CD4-positive, alpha-beta T cell treated with Interleukin-17A for 4 hours (primary cell): ENCODE measurements at regions not wholly inside any gene's neighbourhood (a gene's known extent, or its start where the extent isn't known, plus 50 kb on each side); places are given as distances from the start of the nearest gene placed in this dataset.

Experiments used
- DNase-seq: peaks from one replicate; pipeline ENCODE4 v3.0.0-alpha.2; 2020; ENCODE audit warnings: mixed read lengths

GRCh38 chr3:176523114-176523513 lies 674.2 kb downstream of the TBL1XR1 start:
- DNase-seq: no peak

- no peak for DNase-seq
Measured at GRCh38 chr3:176522436-176522835, 674.8 kb downstream of the TBL1XR1 start.

- DNase-seq: no peak
Measured at GRCh38 chr3:176521531-176522175, 675.6 kb downstream of the TBL1XR1 start.

GRCh38 chr3:176514297-176514696 lies 683.0 kb downstream of the TBL1XR1 start:
- DNase-seq: no peak

- DNase-seq: no peak
Measured at GRCh38 chr3:176513604-176514003, 683.7 kb downstream of the TBL1XR1 start.

- DNase-seq: no peak
Measured at GRCh38 chr3:176512037-176512436, 685.2 kb downstream of the TBL1XR1 start.

- DNase-seq: no peak
Measured at GRCh38 chr3:176510097-176510496, 687.2 kb downstream of the TBL1XR1 start.

- no peak for DNase-seq
Measured at GRCh38 chr3:176505878-176506621, 691.2 kb downstream of the TBL1XR1 start.

GRCh38 chr3:176491084-176491483 lies 706.2 kb downstream of the TBL1XR1 start:
- no peak for DNase-seq

GRCh38 chr3:176490357-176490756 lies 706.9 kb downstream of the TBL1XR1 start:
- no peak for DNase-seq

- no peak for DNase-seq
Measured at GRCh38 chr3:176479248-176479647, 718.0 kb downstream of the TBL1XR1 start.

GRCh38 chr3:176469694-176470205 lies 727.5 kb downstream of the TBL1XR1 start:
- no peak for DNase-seq

- DNase-seq: no peak
Measured at GRCh38 chr3:176463610-176464009, 733.7 kb downstream of the TBL1XR1 start.

- DNase-seq: no peak
Measured at GRCh38 chr3:176447369-176447768, 749.9 kb downstream of the TBL1XR1 start.

- no peak for DNase-seq
Measured at GRCh38 chr3:176442326-176442725, 755.0 kb downstream of the TBL1XR1 start.

- no peak for DNase-seq
Measured at GRCh38 chr3:176439729-176440128, 757.6 kb downstream of the TBL1XR1 start.

GRCh38 chr3:176431991-176432390 lies 765.3 kb downstream of the TBL1XR1 start:
- no peak for DNase-seq

GRCh38 chr3:176431038-176431418 lies 766.3 kb downstream of the TBL1XR1 start:
- no peak for DNase-seq

GRCh38 chr3:176430244-176431037 lies 766.8 kb downstream of the TBL1XR1 start:
- no peak for DNase-seq

- no peak for DNase-seq
Measured at GRCh38 chr3:176428552-176428951, 768.7 kb downstream of the TBL1XR1 start.

GRCh38 chr3:176426371-176426770 lies 770.9 kb downstream of the TBL1XR1 start:
- no peak for DNase-seq

- DNase-seq: no peak
Measured at GRCh38 chr3:176416870-176417269, 780.4 kb downstream of the TBL1XR1 start.

GRCh38 chr3:176415661-176416295 lies 781.5 kb downstream of the TBL1XR1 start:
- DNase-seq: no peak
